AG10803 (cell line): ENCODE measurements at regions not wholly inside any gene's neighbourhood (a gene's known extent, or its start where the extent isn't known, plus 50 kb on each side); places are given as distances from the start of the nearest gene placed in this dataset.
A peak's percentile ranks its signal among the peaks of the same experiment; 100 is the strongest.

ENCODE experiments used
- DNase-seq: peaks from one replicate; pipeline ENCODE4 v3.0.0; 2010; ENCODE audit warnings: low read depth
- H3K4me3 ChIP-seq: 2 replicates; pipeline ENCODE4 v1.5.1; 2011; ENCODE audit warnings: mild to moderate bottlenecking, low read length, control low read depth
- CTCF ChIP-seq: conservative IDR thresholded peaks from 2 replicates; pipeline ENCODE4 v1.5.1; 2011; ENCODE audit warnings: mild to moderate bottlenecking, low read length, control low read depth, inconsistent platforms

GRCh38 chr11:119560961-119561360 is 138.0 kb upstream of the THY1 start:
- H3K4me3 ChIP-seq, result no peak overlapping the region
- no peak for TF ChIP-seq CTCF
- no peak for DNase-seq

- no peak overlapping the region for H3K4me3 ChIP-seq
Measured at GRCh38 chr11:119560291-119560690, 137.3 kb upstream of the THY1 start.

GRCh38 chr11:119552106-119552485 is 129.1 kb upstream of the THY1 start:
- no peak overlapping the region for H3K4me3 ChIP-seq
- TF ChIP-seq CTCF, result no peak
- DNase-seq, result no peak

More at GRCh38 chr11:119560291-119560690, 137.3 kb upstream of the THY1 start:
- no peak for DNase-seq
- no peak for TF ChIP-seq CTCF

GRCh38 chr11:119551420-119552105 is 128.6 kb upstream of the THY1 start:
- TF ChIP-seq CTCF, result no peak

GRCh38 chr11:119550053-119550752 is 127.2 kb upstream of the THY1 start:
- TF ChIP-seq CTCF, result no peak
- no peak for DNase-seq
- H3K4me3 ChIP-seq, result no peak overlapping the region

More at GRCh38 chr11:119551420-119552105, 128.6 kb upstream of the THY1 start:
- DNase-seq, result peak; percentile 6
- H3K4me3 ChIP-seq, result no peak overlapping the region

GRCh38 chr11:119547511-119547910 is 124.5 kb upstream of the THY1 start:
- DNase-seq, result no peak
- no peak for TF ChIP-seq CTCF

More at GRCh38 chr11:119547511-119547910, 124.5 kb upstream of the THY1 start:
- no peak overlapping the region for H3K4me3 ChIP-seq
